HG02885 (cell line): ENCODE measurements at regions not wholly inside any gene's neighbourhood (a gene's known extent, or its start where the extent isn't known, plus 50 kb on each side); places are given as distances from the start of the nearest gene placed in this dataset.
"Not testable (repeated sequence)": the region's sequence is repeated elsewhere in the genome, so short reads cannot be mapped to it uniquely, and the experiment has no call there.

Source experiments
- ATAC-seq: cut with Tn5 transposase; IDR thresholded peaks from one replicate; pipeline ENCODE4 v1.9.1; 2021; ENCODE audit warnings: mild to moderate bottlenecking; ENCODE audit not compliant: unreplicated experiment, poor library complexity

GRCh38 chrX:95549552-95549951 lies 1135.1 kb upstream of the DIAPH2 start:
- not testable (repeated sequence) for ATAC-seq

GRCh38 chrX:95585321-95585720 lies 1099.3 kb upstream of the DIAPH2 start:
- no peak for ATAC-seq

GRCh38 chrX:95612350-95612749 lies 1072.3 kb upstream of the DIAPH2 start:
- no peak for ATAC-seq

GRCh38 chrX:95622200-95622599 lies 1062.4 kb upstream of the DIAPH2 start:
- no peak for ATAC-seq

GRCh38 chrX:95626748-95627147 lies 1057.9 kb upstream of the DIAPH2 start:
- ATAC-seq, result no peak

GRCh38 chrX:95628796-95629195 lies 1055.8 kb upstream of the DIAPH2 start:
- ATAC-seq, result no peak

- ATAC-seq, result no peak
These were observed 1054.9 kb upstream of the DIAPH2 start for GRCh38 chrX:95629737-95630136.

- no peak for ATAC-seq
These were observed 1044.4 kb upstream of the DIAPH2 start for GRCh38 chrX:95640226-95640625.

GRCh38 chrX:95645738-95646137 lies 1038.9 kb upstream of the DIAPH2 start:
- ATAC-seq, result no peak

GRCh38 chrX:95662200-95662599 lies 1022.4 kb upstream of the DIAPH2 start:
- peak; percentile 53 for ATAC-seq

- no peak for ATAC-seq
These were observed 1018.6 kb upstream of the DIAPH2 start for GRCh38 chrX:95666056-95666455.

- ATAC-seq, result no peak
These were observed 1009.6 kb upstream of the DIAPH2 start for GRCh38 chrX:95675011-95675410.

- no peak for ATAC-seq
These were observed 1008.8 kb upstream of the DIAPH2 start for GRCh38 chrX:95675794-95676193.

- no peak for ATAC-seq
These were observed 1006.0 kb upstream of the DIAPH2 start for GRCh38 chrX:95678679-95679078.

- no peak for ATAC-seq
These were observed 991.3 kb upstream of the DIAPH2 start for GRCh38 chrX:95693365-95693764.

GRCh38 chrX:95703696-95704095 lies 980.9 kb upstream of the DIAPH2 start:
- ATAC-seq, result no peak

- ATAC-seq, result no peak
These were observed 967.8 kb upstream of the DIAPH2 start for GRCh38 chrX:95716841-95717240.

GRCh38 chrX:95718746-95719145 lies 965.9 kb upstream of the DIAPH2 start:
- no peak for ATAC-seq

- no peak for ATAC-seq
These were observed 963.6 kb upstream of the DIAPH2 start for GRCh38 chrX:95721011-95721410.

GRCh38 chrX:95728446-95728845 lies 956.2 kb upstream of the DIAPH2 start:
- ATAC-seq, result no peak

GRCh38 chrX:95729401-95729800 lies 955.2 kb upstream of the DIAPH2 start:
- no peak for ATAC-seq

- ATAC-seq, result no peak
These were observed 951.2 kb upstream of the DIAPH2 start for GRCh38 chrX:95733426-95733825.

GRCh38 chrX:95754411-95754810 lies 930.2 kb upstream of the DIAPH2 start:
- no peak for ATAC-seq
